SKM-1 treated with dmso at 0.1 percent for 144 hours (cell line): ENCODE measurements at regions not wholly inside any gene's neighbourhood (a gene's known extent, or its start where the extent isn't known, plus 50 kb on each side); places are given as distances from the start of the nearest gene placed in this dataset.
"Not testable (repeated sequence)": the region's sequence is repeated elsewhere in the genome, so short reads cannot be mapped to it uniquely, and the experiment has no call there.

Experiments
- DNase-seq: peaks from one replicate; lab custom pipeline; 2025; ENCODE audit not compliant: unreplicated experiment; lab: John Stamatoyannopoulos, UW

- no peak for DNase-seq
Measured at GRCh38 chr15:69597061-69597592, 144.5 kb downstream of the RPLP1 start.

DNA sequence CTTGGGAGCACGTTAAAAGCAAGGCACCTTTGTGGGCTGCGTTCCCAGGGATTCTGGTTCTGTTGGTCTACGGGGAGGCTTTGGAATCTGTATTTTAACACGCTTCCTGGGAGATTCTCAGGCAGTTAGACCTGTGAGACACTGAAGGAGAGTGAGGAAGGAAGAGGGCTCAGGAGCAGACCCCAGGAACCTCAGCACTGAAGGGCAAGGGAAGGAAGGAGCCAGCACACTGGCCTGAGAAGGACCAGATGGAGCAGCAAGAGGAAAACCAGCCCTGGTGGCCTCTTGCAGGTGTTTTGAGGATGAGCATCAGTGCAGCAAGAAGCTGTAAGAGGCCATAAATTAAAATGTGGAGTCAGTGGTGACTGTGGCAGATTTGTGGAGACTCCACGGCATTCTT lies 146.7 kb downstream of the RPLP1 start:
- DNase-seq = no peak

DNA sequence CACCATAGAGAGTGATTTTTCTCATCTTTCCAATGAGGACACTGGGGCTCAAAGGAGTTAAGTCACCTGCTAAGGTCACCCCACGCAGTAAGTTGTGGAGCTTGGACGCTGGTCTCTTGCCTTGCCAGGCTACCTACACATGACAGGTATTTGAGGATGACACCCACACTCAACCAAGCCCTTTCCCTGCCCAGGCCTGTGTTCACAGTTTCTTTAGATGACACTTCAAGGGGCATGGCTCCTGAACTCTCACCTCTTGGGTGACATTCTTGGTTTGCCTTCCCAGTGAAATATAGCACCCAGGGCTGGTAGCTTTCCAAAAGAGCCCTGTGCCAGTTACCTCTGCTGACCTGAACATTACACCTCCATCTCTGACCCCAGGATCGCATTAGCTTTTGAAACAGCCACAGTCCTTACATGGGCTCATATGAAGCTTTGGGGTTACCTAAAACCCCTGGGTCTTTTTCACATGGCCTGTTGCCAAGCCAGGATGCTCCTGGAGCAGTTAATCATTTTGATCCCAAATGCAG lies 148.0 kb downstream of the RPLP1 start:
- DNase-seq = no peak

DNA sequence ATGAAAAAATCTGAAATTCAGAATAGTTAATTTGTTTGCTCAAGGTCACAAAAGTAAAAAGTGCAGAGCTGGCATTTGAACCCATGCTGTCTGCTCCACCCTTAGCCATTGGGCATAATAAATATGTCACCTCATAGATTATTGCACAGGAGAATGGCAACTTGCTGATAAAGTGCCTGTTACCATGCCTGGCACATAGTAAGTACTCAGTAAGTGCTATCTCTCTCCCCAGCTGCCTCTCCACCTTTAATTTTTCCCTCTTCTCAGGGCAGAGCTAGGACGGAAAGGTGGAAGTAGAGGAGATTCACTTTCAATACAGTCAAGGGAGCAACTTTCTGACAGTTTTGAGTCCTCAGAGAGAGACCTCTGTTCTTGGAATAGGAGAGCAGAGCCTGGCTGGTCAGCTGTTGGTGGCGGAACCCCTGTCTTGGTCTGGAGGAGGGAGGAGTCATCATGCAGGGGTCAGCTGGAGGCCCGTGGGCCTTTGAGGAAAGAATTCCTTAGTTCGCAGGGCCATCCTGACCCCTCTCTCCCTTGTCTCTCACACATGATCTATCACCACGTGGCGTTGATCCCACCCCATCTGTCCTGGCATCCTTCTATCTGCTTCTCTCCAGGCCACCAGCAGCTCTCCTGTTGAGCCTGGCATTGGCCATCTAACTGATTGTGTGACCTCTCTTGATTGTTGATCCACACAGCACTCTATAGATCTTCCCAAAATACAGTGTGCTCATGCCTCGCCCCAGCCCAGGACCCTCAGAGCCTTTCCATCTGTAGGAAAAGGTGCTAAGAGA lies 149.3 kb downstream of the RPLP1 start:
- no peak for DNase-seq

DNA sequence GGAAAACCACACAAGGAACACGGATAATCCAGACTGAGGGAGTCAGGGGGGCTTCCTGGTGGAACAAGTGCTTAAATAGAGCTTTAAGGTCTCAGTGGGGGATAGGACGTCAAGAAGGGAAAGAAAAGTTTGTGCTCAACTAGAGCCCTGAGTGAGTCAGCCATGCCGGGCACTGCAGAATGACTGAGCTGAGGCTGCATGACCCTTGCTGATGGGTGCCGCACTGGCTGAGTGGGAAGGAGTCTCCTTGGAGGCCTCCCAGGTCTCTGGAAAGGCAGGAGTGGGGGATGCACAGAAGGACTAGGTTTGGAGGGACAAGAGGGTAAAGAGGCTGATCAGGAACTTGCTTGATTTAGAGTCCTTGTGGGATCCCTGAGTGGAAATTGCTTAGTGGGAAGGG lies 150.3 kb downstream of the RPLP1 start:
- DNase-seq = no peak

DNA sequence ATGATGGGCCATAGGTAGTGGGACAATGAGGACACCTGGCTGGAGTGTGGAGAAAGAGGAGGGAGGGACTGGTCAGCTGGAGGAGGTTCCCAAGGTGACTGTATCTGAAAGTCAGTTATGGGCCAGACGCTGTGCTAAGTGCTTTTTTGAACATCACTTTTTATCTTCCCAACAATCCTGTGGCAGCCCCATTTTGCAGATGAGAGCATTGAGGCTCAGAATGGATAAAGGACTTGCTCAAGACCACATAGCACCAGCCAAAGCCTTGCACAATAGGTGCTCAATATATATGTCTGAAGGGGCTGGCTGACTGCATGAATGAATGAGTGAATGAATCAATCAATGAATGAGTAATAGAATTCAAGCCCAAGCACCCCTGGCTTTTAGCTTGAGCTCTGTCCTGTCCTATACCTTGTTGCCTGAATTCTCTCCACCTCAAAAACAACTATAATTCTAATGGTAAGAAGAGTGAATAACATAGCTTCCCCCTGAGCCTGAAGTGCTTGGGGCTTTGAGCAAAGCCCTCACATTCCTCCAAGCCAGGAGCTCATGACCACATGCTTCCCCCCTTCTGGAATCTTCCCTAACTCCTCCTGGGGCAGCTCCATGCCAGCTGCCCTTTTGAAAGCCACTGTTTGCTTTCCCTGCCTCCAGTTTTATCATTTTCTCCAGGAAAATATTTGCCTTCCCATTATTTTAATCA lies 150.9 kb downstream of the RPLP1 start:
- no peak for DNase-seq

DNA sequence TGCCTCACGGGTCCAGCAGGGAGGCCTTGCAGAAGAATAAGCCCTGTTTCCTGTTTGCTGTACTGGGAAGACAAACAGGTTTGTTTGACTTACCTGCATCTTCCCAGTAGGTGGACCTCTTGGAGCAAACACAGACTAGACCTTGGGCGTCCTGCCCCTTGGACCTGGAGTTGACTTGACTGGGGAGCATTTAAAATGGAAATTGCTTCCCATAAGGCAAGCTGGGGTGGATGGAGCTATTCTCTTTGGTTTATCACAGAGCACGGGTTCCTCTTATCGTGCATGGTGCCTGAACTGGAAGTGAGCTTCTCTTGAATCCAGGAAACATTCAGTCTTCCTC lies 151.4 kb downstream of the RPLP1 start:
- peak; percentile 20 for DNase-seq

- DNase-seq = peak; percentile 67
Measured at GRCh38 chr15:69606144-69606543, 153.5 kb downstream of the RPLP1 start.

DNA sequence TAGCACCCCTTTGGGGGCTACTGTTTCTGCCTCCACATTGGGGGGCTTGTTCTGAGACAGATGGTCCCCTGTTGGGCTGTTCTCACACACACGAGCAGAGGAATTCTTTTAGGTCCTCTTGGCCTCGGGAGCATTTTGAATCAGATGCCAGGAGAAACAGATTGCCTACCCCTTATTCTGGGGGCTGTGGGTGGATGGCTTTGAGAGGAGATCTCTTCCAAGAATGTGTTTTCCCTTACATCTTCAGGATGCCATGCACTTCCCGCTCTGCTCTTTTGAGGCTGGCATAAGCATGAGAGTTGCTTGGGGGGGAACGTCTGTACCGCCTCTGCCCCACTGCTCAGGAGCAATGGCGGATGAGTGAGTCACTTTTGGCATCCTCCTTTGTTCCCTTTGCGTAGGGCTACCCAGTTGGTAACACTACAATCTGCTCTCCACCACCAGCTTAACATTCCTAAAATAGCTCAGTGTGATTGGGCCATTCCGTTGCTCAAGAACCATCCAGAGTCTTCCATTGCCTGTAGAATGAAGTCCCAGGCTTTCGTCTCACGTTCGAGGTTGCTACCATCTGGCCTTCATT lies 154.4 kb downstream of the RPLP1 start:
- no peak for DNase-seq

GRCh38 chr15:69608661-69609060 lies 156.0 kb downstream of the RPLP1 start:
- DNase-seq = no peak

DNA sequence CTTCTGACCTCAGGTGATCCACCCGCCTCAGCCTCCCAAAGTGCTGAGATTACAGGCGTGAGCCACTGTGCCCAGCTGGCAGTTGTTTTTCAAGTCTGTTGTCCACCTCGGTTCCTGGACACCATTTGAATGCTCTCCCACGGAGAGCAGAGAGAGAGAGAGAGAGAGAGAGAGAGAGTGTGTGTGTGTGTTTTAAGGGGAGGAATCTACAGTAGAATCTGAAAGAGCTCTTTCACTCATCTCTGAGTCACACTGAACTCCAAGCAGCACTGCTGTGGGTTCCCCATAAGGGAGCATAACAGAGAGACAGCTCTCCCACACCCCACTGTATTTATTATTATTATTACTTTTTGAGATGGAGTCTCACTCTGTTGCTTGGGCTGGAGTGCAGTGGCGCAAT lies 156.6 kb downstream of the RPLP1 start:
- DNase-seq = peak; percentile 42

- DNase-seq = no peak
Measured at GRCh38 chr15:69609776-69610175, 157.2 kb downstream of the RPLP1 start.

GRCh38 chr15:69610277-69610676 lies 157.7 kb downstream of the RPLP1 start:
- DNase-seq = peak; percentile 83

GRCh38 chr15:69610858-69611257 lies 158.2 kb downstream of the RPLP1 start:
- no peak for DNase-seq

GRCh38 chr15:69612112-69612511 lies 159.5 kb downstream of the RPLP1 start:
- no peak for DNase-seq

DNA sequence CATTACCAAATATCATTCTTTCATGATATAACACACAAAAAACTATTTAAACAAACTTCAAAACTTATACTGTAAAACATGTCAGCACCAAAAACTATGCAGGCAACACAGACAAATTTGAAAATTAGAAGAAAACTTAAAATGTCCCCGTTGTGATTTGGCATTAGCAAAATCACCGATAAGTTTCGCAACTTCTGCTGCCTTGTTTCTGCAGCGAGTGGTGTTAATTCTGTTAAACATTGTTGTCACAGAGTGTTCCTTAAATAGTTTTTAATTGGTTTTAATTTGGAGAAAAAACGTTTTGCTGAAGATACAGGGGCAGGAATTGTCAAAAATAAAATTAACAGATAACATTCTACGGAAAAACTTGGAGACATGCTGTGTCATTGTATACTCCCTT lies 160.6 kb downstream of the RPLP1 start:
- DNase-seq = no peak

- no peak for DNase-seq
Measured at GRCh38 chr15:69613988-69614387, 161.4 kb downstream of the RPLP1 start.

DNA sequence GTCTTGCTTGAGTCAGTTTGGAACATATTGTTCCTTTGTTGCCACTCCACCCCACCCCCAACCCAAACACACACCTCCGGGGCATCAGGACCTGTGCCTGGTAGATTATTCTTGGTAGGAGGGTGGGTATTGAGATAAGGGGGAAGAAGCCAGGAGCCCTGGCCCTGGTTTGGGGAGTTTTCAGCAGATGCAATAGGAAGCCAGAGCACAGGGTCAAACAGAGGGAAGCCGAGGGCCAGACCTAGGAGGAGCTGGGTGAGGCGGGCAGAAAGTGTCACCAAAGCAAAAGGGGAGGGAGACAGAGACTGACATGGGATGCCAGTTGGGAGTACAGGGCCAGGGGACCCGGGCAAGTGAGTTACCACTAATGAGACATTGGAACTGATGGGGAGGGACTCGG lies 163.1 kb downstream of the RPLP1 start:
- no peak for DNase-seq

DNA sequence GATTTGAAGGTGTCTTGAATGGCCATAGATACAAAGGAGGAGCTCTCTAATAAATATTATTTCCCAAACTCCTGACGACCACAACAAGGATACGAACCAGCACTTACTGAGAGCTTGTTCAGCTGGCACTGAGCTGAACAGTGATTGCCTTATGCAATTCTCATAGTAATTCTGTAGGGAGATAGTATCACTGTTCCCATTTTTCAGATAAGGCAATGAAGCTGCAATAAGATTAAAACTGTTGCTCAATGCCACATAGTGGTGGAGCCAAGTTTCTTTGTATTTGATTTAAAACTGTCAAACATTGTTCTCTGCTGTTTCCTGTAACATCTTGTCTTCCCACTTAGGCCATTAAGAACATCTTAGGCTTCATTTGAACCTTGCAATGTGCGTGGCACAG lies 163.9 kb downstream of the RPLP1 start:
- DNase-seq = no peak

DNA sequence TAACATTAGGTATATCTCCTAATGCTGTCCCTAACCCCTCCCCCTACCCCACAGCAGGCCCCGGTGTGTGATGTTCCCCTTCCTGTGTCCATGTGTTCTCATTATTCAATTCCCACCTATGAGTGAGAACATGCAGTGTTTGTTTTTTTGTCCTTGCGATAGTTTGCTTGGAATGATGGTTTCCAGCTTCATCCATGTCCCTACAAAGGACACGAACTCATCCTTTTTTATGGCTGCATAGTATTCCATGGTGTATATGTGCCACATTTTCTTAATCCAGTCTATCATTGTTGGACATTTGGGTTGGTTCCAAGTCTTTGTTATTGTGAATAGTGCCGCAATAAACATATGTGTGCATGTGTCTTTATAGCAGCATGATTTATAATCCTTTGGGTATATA lies 164.5 kb downstream of the RPLP1 start:
- DNase-seq = not testable (repeated sequence)

DNA sequence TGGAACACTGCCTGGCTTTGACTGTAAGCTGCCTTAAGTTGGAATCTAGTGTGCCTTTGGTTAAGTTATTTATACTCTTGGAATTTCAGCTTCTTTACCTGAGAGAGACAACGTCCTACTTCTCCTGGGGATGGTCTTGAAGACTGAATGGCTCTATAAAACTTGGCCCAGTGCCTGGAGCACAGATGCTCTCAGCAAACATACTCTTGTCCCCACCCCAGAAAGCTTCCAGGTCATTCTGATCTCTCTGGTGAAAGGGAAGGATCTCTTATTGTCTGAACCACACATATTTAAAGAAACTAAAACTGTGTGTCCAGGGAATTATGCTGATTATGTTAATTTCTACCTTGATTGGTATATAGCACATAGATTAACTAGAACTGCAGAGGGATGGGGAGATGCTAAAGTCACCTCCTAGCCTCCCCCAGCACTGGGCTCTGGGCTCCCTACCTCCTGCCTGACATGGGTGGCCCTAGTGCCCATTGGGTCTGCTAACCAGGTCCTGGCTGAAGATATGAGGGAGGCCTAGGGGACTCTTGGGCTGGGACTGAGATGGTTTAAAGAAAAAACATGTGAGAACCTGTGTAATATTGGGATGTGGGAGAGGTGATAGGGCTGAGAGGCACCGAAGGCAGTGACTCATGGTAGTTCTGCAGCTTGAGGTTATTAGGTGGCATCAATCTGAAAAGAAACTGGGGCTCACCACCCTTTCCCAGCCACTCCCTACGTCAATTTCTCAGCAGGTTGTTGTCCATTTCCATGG lies 171.0 kb downstream of the RPLP1 start:
- no peak for DNase-seq
